Thoracic aorta (tissue), 2 donors: ENCODE measurements at regions not wholly inside any gene's neighbourhood (a gene's known extent, or its start where the extent isn't known, plus 50 kb on each side); places are given as distances from the start of the nearest gene placed in this dataset.

ENCODE experiments used
- ATAC-seq: fragments of 150-250 bp; one replicate; pipeline ENCODE4 v1.8.0; 2017; ENCODE audit warnings: low read depth; ENCODE audit not compliant: insufficient number of reproducible peaks, low FRiP score
- DNase-seq: peaks from one replicate; pipeline ENCODE4 v3.0.0-alpha.2; 2020; ENCODE audit warnings: low spot score
- H3K27ac ChIP-seq, 2 donors: fragments of 200-600 bp; sonication (generic); 1 replicate in 1 of 2; 2 replicates in 1 of 2; pipeline ENCODE4 v1.5.1; 2016; ENCODE audit warnings: mild to moderate bottlenecking in 2 of 2, moderate library complexity in 2 of 2
- H3K27me3 ChIP-seq: fragments of 200-600 bp; sonication (generic); replicated peaks from 2 replicates; pipeline ENCODE4 v1.6.0; 2016; ENCODE audit warnings: mild to moderate bottlenecking; ENCODE audit not compliant: insufficient read depth
- H3K36me3 ChIP-seq: fragments of 200-600 bp; sonication (generic); one replicate; pipeline ENCODE4 v1.5.1; 2016
- H3K4me1 ChIP-seq, 2 donors: fragments of 200-600 bp; sonication (generic); 1 replicate in 1 of 2; 2 replicates in 1 of 2; pipeline versions ENCODE4 v1.5.1 to v1.6.0; 2016; ENCODE audit warnings: low read depth in 2 of 2, mild to moderate bottlenecking in 1 of 2; ENCODE audit not compliant: control insufficient read depth in 1 of 2
- H3K4me3 ChIP-seq: fragments of 200-600 bp; sonication (generic); 2 replicates; pipeline ENCODE4 v1.5.1; 2016; ENCODE audit warnings: mild to moderate bottlenecking
- H3K9me3 ChIP-seq: fragments of 200-600 bp; sonication (generic); 2 replicates; pipeline ENCODE4 v1.5.1; 2016
- TF ChIP-seq, protein P1 (sequence below): fragments of 200-600 bp; sonication (generic); IDR thresholded peaks from one replicate; pipeline ENCODE4 v1.5.1; 2019; ENCODE audit warnings: antibody characterized with exemption

DNA sequence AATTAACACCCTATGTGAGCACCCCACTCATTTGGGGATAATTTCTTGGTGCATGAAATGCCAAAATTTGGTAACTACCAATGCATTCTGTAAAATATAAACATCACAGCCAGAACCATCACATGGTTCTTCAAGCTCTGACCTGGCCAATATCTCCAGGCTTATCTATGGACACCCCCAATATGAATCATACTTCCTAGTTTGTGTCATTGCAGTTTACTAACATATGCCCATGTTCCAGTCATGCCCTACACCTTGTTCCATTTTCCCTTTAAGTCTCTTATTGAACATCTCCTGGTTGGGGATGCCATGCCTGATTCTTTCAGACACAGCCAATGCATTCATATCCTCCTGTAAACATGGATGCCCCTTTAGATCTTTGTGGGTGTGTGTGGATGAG is 572.8 kb upstream of the BTBD3 start:
- no peak for DNase-seq
- Histone ChIP-seq H3K27me3 (no peaks in the 10 kb centered on the region), H3K4me3 (no peak overlapping the region), H3K27ac (no peak overlapping the region), H3K4me1 (no peaks in the 10 kb centered on the region), H3K36me3 (no peaks in the 10 kb centered on the region), H3K9me3 (no peaks in the 10 kb centered on the region)
- TF ChIP-seq, protein P1, sequence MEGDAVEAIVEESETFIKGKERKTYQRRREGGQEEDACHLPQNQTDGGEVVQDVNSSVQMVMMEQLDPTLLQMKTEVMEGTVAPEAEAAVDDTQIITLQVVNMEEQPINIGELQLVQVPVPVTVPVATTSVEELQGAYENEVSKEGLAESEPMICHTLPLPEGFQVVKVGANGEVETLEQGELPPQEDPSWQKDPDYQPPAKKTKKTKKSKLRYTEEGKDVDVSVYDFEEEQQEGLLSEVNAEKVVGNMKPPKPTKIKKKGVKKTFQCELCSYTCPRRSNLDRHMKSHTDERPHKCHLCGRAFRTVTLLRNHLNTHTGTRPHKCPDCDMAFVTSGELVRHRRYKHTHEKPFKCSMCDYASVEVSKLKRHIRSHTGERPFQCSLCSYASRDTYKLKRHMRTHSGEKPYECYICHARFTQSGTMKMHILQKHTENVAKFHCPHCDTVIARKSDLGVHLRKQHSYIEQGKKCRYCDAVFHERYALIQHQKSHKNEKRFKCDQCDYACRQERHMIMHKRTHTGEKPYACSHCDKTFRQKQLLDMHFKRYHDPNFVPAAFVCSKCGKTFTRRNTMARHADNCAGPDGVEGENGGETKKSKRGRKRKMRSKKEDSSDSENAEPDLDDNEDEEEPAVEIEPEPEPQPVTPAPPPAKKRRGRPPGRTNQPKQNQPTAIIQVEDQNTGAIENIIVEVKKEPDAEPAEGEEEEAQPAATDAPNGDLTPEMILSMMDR, result no peak
- no peak for ATAC-seq

DNA sequence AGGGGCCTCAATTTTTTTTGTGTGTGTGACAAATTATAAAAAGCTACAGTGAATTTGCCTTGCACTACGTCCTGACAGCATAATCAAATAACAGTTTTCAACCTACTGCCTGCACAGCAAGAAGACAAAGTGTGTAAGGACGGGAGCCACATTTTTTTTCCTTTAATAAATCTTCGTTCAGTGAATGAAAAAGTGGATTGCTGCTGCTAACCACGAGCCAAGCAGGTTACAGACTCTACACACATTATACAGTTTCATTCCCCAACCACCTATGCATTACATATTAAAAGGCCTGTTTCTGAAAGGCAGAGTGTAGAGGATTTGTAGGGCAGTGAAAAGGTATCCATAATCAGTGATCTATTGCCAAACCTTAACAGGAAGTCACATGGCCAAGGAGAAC is 570.0 kb upstream of the BTBD3 start:
- H3K36me3 ChIP-seq, result no peaks in the 10 kb centered on the region
- TF ChIP-seq, protein P1, result no peak
- H3K27ac ChIP-seq, result no peak overlapping the region
- no peak for ATAC-seq
- no peaks in the 10 kb centered on the region for H3K4me1 ChIP-seq
- no peaks in the 10 kb centered on the region for H3K9me3 ChIP-seq
- DNase-seq, result no peak
- no peak overlapping the region for H3K4me3 ChIP-seq
- H3K27me3 ChIP-seq, result no peaks in the 10 kb centered on the region

DNA sequence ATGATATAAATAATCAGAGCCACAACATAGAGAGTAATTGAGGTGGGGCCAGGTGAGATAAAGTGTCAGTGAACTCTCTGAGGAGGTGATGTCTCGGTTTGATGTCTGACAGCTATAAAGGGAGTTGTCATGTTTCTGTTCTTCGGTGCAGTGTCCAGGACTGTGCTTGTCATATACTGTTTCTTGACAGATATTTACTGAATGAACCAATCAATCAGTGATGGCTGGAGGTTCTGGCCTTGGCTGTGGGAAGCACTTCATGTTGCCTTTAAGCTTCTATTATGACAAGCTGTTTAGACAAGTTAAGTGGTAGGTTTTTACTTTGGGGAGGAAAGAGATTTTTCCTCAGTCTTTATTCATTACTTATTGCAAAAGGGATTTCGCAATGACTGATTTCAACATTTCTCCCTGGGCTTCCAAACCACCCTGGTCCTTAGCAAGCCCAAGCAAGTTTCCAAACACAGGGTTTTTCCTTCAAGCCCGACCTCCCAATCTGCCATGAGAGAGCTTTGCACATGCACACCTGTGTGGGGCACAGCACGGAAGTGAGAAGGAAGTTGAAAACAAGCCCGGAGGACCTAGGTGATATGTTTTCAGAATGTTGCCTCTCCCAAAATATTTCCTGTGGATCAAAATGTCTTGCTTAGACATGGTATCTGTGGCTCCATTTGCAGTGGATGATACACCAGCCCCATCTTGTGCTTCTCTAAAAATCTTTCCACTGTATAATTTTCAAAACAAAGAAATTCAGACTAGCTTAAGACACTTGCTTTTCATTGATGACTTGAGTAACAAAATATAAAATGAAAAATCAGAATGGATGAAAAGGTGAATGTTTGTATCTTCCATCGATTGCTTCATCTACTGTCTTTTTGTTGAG is 567.3 kb upstream of the BTBD3 start:
- DNase-seq, result no peak
- Histone ChIP-seq H3K9me3 (no peaks in the 10 kb centered on the region), H3K4me1 (no peaks in the 10 kb centered on the region), H3K4me3 (no peak overlapping the region), H3K27ac (no peak overlapping the region), H3K36me3 (no peaks in the 10 kb centered on the region), H3K27me3 (no peaks in the 10 kb centered on the region)
- no peak for ATAC-seq
- TF ChIP-seq, protein P1, result no peak

DNA sequence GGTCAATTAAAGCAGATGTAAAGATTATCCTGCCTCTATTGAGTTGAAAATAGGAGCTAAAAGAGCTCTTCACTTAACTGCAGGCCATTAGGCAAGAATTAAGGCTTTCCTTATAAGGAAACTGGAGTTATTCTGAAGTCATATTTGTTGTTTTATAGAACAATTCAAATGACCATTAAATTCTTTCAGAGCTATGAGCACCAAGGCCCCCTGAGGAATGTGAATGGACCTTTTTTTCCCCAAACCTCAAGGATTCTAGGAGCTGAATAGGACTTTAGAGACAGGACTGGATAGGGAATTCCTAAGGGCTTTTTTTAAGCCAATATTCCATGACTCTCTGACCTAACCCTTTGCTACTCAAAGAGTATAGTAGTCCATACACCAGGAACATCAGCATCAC is 565.7 kb upstream of the BTBD3 start:
- H3K4me1 ChIP-seq, result no peaks in the 10 kb centered on the region
- no peaks in the 10 kb centered on the region for H3K27me3 ChIP-seq
- TF ChIP-seq, protein P1, result no peak
- no peaks in the 10 kb centered on the region for H3K36me3 ChIP-seq
- no peaks in the 10 kb centered on the region for H3K9me3 ChIP-seq
- DNase-seq, result no peak
- no peak for ATAC-seq
- no peak overlapping the region for H3K27ac ChIP-seq
- no peak overlapping the region for H3K4me3 ChIP-seq

DNA sequence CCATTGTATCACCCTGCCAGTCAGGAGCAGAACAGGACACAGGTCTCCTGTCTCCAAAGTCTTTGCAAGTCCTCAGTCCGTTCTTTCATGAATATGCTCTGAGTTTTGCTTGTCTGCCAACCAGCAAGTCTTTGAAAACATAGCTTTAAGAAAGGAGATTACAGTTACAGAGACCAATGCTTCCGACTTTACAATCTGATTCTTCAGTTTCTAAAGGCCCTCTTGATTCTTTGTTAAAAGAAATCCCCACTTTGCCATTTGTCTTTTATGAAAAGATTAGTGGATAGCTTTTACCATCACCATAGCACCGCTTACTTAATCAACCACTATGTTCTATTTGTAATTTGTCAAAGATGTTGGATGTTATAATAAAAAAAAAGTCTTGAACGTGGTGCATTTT is 562.8 kb upstream of the BTBD3 start:
- ATAC-seq (no peak), DNase-seq (no peak)
- TF ChIP-seq, protein P1, result no peak
- H3K27ac ChIP-seq, result no peak overlapping the region
- H3K36me3 ChIP-seq, result no peaks in the 10 kb centered on the region
- H3K4me1 ChIP-seq, result no peaks in the 10 kb centered on the region
- no peaks in the 10 kb centered on the region for H3K27me3 ChIP-seq
- no peak overlapping the region for H3K4me3 ChIP-seq
- H3K9me3 ChIP-seq, result no peaks in the 10 kb centered on the region
